B cell (primary cell): ENCODE measurements at regions not wholly inside any gene's neighbourhood (a gene's known extent, or its start where the extent isn't known, plus 50 kb on each side); places are given as distances from the start of the nearest gene placed in this dataset.

Source experiments
- ATAC-seq: fragments of 200-7000 bp; cut with Tn5 transposase; one replicate; pipeline ENCODE4 v1.10.0; 2021; ENCODE audit warnings: low read depth, mild to moderate bottlenecking, moderate number of reproducible peaks, moderate library complexity
- CTCF ChIA-PET: fragments of 350-600 bp; sonication (Branson Sonifier 250); formaldehyde crosslinking; loops from one replicate; lab custom pipeline; 2021; ENCODE audit warnings: antibody characterized with exemption, inconsistent platforms; lab: Charles Lee
- POLR2A ChIA-PET: fragments of 350-600 bp; sonication (Branson Sonifier 250); formaldehyde crosslinking; loops from one replicate; lab custom pipeline; 2021; ENCODE audit warnings: antibody characterized with exemption; lab: Charles Lee
- DNase-seq: peaks from one replicate; pipeline ENCODE4 v3.0.0; 2013
- H2AFZ ChIP-seq: 2 replicates; pipeline ENCODE4 v1.6.1; 2012; ENCODE audit warnings: mild to moderate bottlenecking, low read depth, low read length; ENCODE audit not compliant: insufficient read depth, poor library complexity, severe bottlenecking
- H3K27ac ChIP-seq, 2 donors: 1 replicate in 1 of 2; 2 replicates in 1 of 2; pipeline ENCODE4 v1.5.1; 2012 to 2013; ENCODE audit warnings: low read length in 2 of 2, mild to moderate bottlenecking in 2 of 2, moderate library complexity in 1 of 2
- H3K27me3 ChIP-seq, 4 experiments: fragments of 200-600 bp in 1 of 4; sonication (generic) in 1 of 4; replicated peaks in 1 of 4; 1 replicate in 2 of 4; 2 replicates in 2 of 4; pipeline versions ENCODE4 v1.6.1 to v1.7.0; 2013 to 2016; ENCODE audit warnings: low read length in 3 of 4, mild to moderate bottlenecking in 2 of 4, mixed read lengths in 1 of 4, moderate library complexity in 1 of 4; ENCODE audit not compliant: insufficient read depth in 4 of 4, control insufficient read depth in 3 of 4; ENCODE audit errors: control extremely low read depth in 1 of 4
- H3K36me3 ChIP-seq, 2 experiments: replicated peaks in 1 of 2; 1 replicate in 1 of 2; 2 replicates in 1 of 2; pipeline versions ENCODE4 v1.6.1 to v1.7.1; 2013; ENCODE audit warnings: low read length in 1 of 2; ENCODE audit not compliant: insufficient read depth in 2 of 2, control insufficient read depth in 1 of 2; ENCODE audit errors: control extremely low read depth in 1 of 2, extremely low read depth in 1 of 2
- H3K4me1 ChIP-seq, 2 donors: fragments of 200-600 bp in 1 of 2; sonication (generic) in 1 of 2; 1 replicate in 1 of 2; 2 replicates in 1 of 2; pipeline versions ENCODE4 v1.5.1 to v1.6.1; 2013 to 2017; ENCODE audit warnings: low read length in 2 of 2; ENCODE audit not compliant: control insufficient read depth in 2 of 2, insufficient read depth in 2 of 2
- H3K4me2 ChIP-seq: replicated peaks from 2 replicates; pipeline ENCODE3; 2012; ENCODE audit warnings: mild to moderate bottlenecking, low read depth, low read length; ENCODE audit not compliant: poor library complexity, severe bottlenecking
- H3K4me3 ChIP-seq, 5 experiments: fragments of 200-600 bp in 1 of 5; sonication (generic) in 1 of 5; 1 replicate in 3 of 5; 2 replicates in 2 of 5; pipeline versions ENCODE4 v1.5.1 to v1.7.0; 2011 to 2016; ENCODE audit warnings: low read length in 4 of 5, mild to moderate bottlenecking in 4 of 5, low read depth in 2 of 5, control low read depth in 1 of 5, moderate library complexity in 1 of 5; ENCODE audit not compliant: insufficient read depth in 1 of 5; ENCODE audit errors: control extremely low read depth in 1 of 5, extremely low read depth in 1 of 5
- H3K79me2 ChIP-seq: fragments of 200-600 bp; sonication (generic); one replicate; pipeline ENCODE4 v1.6.0; 2016; ENCODE audit warnings: low read length; ENCODE audit not compliant: control insufficient read depth, insufficient read depth
- H3K9ac ChIP-seq: fragments of 200-600 bp; sonication (generic); 2 replicates; pipeline ENCODE4 v1.6.1; 2017; ENCODE audit warnings: mild to moderate bottlenecking, low read length, moderate library complexity
- H3K9me3 ChIP-seq, 3 donors: one replicate each; pipeline versions ENCODE4 v1.6.1 to v1.7.1; 2013; ENCODE audit warnings: low read length in 2 of 3; ENCODE audit not compliant: control insufficient read depth in 2 of 3, insufficient read depth in 1 of 3; ENCODE audit errors: control extremely low read depth in 1 of 3
- H4K20me1 ChIP-seq: 2 replicates; pipeline ENCODE4 v1.6.0; 2012; ENCODE audit warnings: mild to moderate bottlenecking, low read length; ENCODE audit not compliant: insufficient read depth, control insufficient read depth, poor library complexity, severe bottlenecking
- H3K27ac Mint-ChIP-seq: one replicate; pipeline ENCODE4 v1.8.0; 2021; ENCODE audit warnings: mixed read lengths
- H3K27me3 Mint-ChIP-seq: one replicate; pipeline ENCODE4 v1.8.0; 2021; ENCODE audit warnings: mixed read lengths
- H3K4me1 Mint-ChIP-seq: one replicate; pipeline ENCODE4 v1.8.0; 2021; ENCODE audit warnings: mixed read lengths
- H3K4me3 Mint-ChIP-seq: one replicate; pipeline ENCODE4 v1.8.0; 2021; ENCODE audit warnings: mixed read lengths
- H3K9me3 Mint-ChIP-seq: one replicate; pipeline ENCODE4 v1.8.0; 2022; ENCODE audit warnings: mixed read lengths; ENCODE audit not compliant: insufficient read depth
- EZH2 ChIP-seq: IDR thresholded peaks from 2 replicates; pipeline ENCODE4 v1.6.1; 2012; ENCODE audit warnings: borderline replicate concordance, low read depth, mild to moderate bottlenecking, moderate library complexity, low read length; ENCODE audit not compliant: insufficient read depth, poor library complexity, severe bottlenecking
- WGBS: methylation state at CpG from one replicate; pipeline ENCODE4 v1.1.5; 2013; ENCODE audit warnings: missing lambda C conversion rate; ENCODE audit not compliant: insufficient coverage; 5-methylcytosine and 5-hydroxymethylcytosine counted together
- intact Hi-C: fragments of 100-400 bp; cut with micrococcal nuclease; formaldehyde crosslinking; loops from one replicate; pipeline ENCODE4 v1.10.0; 2022
- TF ChIP-seq, protein P1 (sequence below): fragments of 200-600 bp; IDR thresholded peaks from one replicate; pipeline ENCODE4 v1.8.0; 2022; ENCODE audit warnings: antibody characterized with exemption, mild to moderate bottlenecking

DNA sequence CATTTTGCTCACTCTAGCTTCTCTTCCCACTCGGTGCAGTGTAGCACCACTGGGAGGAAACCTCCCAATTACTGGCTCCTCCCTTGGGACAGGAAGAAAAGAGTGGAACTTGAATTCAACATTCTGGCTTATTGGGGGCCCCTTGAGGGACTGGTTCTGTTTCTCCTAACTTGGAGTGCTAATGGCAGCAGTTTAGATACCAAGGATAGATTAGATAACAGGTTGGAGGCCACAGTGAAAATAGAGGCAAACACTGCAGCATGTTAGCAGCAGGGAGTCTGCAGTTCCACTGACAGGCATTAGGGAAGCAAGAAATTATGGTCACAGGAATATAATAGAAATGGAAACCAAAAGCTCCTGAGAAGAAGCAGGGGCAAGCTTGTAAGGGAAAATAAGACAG lies 322.0 kb downstream of the ABCC12 start:
- Mint-ChIP-seq H3K4me1 (no peaks in the 10 kb centered on the region), H3K27me3 (peaks cover under 1% of the 10 kb centered on the region), H3K27ac (no peak overlapping the region), H3K4me3 (no peak overlapping the region), H3K9me3 (peaks cover 5% of the 10 kb centered on the region)
- no peak overlapping the region for H3K4me3 ChIP-seq
- H3K4me2 ChIP-seq, result no peak overlapping the region
- TF ChIP-seq, protein P1, sequence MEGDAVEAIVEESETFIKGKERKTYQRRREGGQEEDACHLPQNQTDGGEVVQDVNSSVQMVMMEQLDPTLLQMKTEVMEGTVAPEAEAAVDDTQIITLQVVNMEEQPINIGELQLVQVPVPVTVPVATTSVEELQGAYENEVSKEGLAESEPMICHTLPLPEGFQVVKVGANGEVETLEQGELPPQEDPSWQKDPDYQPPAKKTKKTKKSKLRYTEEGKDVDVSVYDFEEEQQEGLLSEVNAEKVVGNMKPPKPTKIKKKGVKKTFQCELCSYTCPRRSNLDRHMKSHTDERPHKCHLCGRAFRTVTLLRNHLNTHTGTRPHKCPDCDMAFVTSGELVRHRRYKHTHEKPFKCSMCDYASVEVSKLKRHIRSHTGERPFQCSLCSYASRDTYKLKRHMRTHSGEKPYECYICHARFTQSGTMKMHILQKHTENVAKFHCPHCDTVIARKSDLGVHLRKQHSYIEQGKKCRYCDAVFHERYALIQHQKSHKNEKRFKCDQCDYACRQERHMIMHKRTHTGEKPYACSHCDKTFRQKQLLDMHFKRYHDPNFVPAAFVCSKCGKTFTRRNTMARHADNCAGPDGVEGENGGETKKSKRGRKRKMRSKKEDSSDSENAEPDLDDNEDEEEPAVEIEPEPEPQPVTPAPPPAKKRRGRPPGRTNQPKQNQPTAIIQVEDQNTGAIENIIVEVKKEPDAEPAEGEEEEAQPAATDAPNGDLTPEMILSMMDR, result no peak
- H3K4me1 ChIP-seq, result no peaks in the 10 kb centered on the region
- POLR2A ChIA-PET, result no interaction called here
- H2AFZ ChIP-seq, result no peak overlapping the region
- no peaks in the 10 kb centered on the region for H3K79me2 ChIP-seq
- H3K27ac ChIP-seq, result no peak overlapping the region
- no peaks in the 10 kb centered on the region for H3K27me3 ChIP-seq
- peaks cover 1 to 21% (median 5%) of the 10 kb centered on the region in 3 donors for H3K9me3 ChIP-seq
- intact Hi-C loops, result no loop called here
- H4K20me1 ChIP-seq, result no peaks in the 10 kb centered on the region
- no peaks in the 10 kb centered on the region for H3K36me3 ChIP-seq
- CTCF ChIA-PET, result no interaction called here
- ATAC-seq (no peak), DNase-seq (no peak)
- H3K9ac ChIP-seq, result no peak overlapping the region
- WGBS, result no CpG with 5 or more reads among the region's 1 CpG

DNA sequence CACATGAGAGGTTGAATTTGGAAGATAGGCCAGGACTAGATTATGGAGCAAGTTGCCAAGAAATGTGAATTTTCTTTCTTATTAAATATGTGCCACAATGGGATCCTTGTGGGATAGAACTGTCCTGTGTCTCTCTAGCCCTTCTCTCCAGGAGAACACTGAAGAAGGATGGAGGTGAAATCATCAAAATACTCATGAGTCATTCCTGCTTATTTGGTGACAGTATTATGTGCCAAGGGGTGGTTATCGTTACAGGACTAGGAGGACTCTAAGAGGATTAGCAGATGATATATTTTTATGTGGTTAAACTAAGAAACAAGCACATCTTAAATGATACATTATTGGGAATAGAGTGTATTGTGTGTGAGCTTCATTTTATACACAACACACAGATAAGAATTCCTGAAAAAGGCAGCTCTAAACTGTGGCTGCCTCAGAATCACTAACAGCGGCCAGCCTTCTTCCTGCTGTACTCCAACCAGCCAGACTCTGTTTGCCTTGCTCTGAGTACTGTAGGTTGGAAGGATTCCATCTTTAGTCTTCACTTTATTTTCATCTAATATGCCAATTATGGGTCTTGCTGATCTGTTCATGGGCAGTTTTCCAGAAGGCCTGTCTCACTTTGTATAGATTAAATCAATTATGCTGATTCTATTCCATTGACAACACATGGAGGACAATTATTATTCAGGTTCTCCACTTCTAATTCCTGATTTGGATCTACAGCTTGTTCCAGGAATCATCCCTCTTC lies 325.8 kb downstream of the ABCC12 start:
- H3K27me3 ChIP-seq, result no peaks in the 10 kb centered on the region
- CTCF ChIA-PET, result interaction anchor here (0.5 kb wide), 1 partner anchor 52 kb away, joined by 3 read pairs; no protein-coding TSS in a partner anchor
- H3K9me3 Mint-ChIP-seq, result peaks cover 7% of the 10 kb centered on the region
- peaks cover 4 to 20% (median 5%) of the 10 kb centered on the region in 3 donors for H3K9me3 ChIP-seq
- H3K79me2 ChIP-seq, result no peaks in the 10 kb centered on the region
- peaks cover 2% of the 10 kb centered on the region for H3K27me3 Mint-ChIP-seq
- H3K9ac ChIP-seq, result no peak overlapping the region
- POLR2A ChIA-PET, result no interaction called here
- H3K36me3 ChIP-seq, result no peaks in the 10 kb centered on the region
- H3K4me1 ChIP-seq, result no peaks in the 10 kb centered on the region
- H3K4me1 Mint-ChIP-seq, result no peaks in the 10 kb centered on the region
- no CpG with 5 or more reads among the region's 2 CpGs for WGBS
- no peak overlapping the region for H3K27ac Mint-ChIP-seq
- DNase-seq (no peak), ATAC-seq (no peak)
- H3K4me3 Mint-ChIP-seq, result no peak overlapping the region
- H2AFZ ChIP-seq, result no peak overlapping the region
- no peak overlapping the region for H3K4me2 ChIP-seq
- no peak overlapping the region for H3K27ac ChIP-seq
- no peak for TF ChIP-seq EZH2
- TF ChIP-seq, protein P1, result no peak
- no peaks in the 10 kb centered on the region for H4K20me1 ChIP-seq
- no peak overlapping the region for H3K4me3 ChIP-seq
- intact Hi-C loops, result no loop called here
